NCI-H2227 (cell line): ENCODE measurements at regions not wholly inside any gene's neighbourhood (a gene's known extent, or its start where the extent isn't known, plus 50 kb on each side); places are given as distances from the start of the nearest gene placed in this dataset.
"Not testable (repeated sequence)": the region's sequence is repeated elsewhere in the genome, so short reads cannot be mapped to it uniquely, and the experiment has no call there.

Experiments used
- DNase-seq: peaks from one replicate; lab custom pipeline; 2025; ENCODE audit not compliant: unreplicated experiment; lab: John Stamatoyannopoulos, UW

DNA sequence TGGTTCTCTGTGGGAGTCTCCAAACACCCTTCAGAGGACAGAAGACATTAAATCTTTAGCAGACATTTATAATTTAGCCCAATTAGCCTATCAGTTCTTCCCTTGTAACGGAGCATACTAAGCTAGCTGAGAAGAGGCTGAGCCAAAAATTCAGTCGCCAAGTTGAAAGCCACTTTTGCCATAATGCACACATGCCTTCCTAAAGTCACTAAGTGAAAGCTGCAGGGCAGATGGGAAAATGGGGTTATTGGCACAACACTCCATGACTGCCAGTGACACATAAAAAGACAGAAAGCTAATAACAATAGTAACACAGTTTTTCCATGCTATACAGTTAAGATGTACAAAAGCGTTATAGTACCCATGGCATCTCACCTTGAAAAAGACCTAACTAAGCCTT is 176.2 kb downstream of the DIRAS2 start:
- DNase-seq: no peak

- DNase-seq: no peak
Observed at GRCh38 chr9:90469435-90469834, 173.2 kb downstream of the DIRAS2 start.

GRCh38 chr9:90469865-90470387 is 172.7 kb downstream of the DIRAS2 start:
- no peak for DNase-seq

DNA sequence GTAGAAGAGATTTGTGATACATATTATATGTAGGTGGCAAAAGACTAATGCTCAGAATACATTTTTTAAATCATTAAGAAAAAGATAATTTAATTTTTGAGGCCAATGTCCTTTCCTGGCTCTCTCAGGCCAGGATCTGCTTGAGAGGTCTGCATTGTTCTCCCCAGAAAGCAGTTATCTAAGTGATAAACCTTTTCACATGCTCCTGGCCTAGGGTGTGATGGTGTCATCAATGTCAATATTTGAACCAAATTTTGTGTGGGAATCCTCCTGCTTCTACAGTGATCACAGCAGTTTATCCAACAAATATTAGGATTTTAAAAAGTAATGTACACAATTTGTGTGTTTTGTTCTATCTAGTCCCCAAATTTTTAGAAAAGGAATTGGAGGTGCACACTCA is 166.6 kb downstream of the DIRAS2 start:
- no peak for DNase-seq

- no peak for DNase-seq
Observed at GRCh38 chr9:90477535-90477934, 165.1 kb downstream of the DIRAS2 start.

DNA sequence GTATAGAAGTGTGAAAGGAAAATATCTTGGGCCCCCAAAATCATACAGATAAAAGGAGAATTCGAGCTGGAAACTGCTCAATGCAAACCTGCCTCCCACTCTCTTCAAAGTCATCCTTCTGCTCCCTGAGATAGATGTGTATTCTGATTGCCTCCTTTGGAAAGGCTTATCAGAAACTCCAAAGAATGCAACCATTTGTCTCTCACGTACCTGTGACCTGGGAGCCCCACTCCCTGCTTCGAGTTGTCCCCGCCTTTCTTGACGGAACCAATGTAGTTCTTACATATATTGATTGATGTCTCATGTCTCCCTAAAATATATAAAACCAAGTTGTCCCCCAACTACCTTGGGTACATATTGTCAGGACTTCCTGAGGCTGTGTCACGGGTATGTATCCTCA is 163.8 kb downstream of the DIRAS2 start:
- no peak for DNase-seq

DNA sequence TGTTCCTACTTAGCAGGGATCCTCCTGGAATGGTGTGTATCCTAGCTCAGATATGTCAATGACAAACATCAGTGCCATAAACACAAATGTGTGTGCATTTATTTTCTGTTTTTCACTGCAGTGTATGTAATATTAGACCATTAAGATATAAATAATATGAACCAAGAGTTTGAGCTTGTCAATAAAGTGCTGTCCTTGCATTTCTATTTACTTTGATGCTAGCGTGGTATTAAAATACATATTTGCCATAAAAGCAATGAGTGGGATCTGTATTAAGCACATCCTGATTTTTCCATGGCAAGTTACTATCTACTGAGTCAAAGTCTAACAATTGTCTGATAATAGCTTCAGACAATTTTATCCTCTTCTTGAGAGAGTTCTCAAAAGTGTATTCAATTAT is 157.6 kb downstream of the DIRAS2 start:
- DNase-seq: no peak

DNA sequence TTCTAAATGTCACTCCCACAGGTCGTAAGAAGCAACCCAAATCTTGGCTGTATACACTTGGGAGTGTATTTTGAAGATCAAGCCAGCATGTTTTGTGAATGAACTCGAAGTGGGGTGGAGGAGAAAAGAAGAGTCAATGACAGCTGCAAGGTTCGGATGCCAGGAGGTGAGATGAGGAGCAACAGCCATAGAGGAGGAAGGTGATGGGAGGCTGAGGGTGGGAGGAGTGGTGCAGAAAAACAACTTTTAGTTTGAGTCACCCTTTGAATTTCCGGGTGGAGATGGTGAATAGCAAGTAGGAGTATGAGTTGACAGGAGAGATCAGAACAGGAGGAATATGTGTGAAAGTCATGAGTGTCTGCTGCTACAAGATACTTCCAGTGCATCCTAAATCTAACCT is 153.6 kb downstream of the DIRAS2 start:
- DNase-seq: no peak

DNA sequence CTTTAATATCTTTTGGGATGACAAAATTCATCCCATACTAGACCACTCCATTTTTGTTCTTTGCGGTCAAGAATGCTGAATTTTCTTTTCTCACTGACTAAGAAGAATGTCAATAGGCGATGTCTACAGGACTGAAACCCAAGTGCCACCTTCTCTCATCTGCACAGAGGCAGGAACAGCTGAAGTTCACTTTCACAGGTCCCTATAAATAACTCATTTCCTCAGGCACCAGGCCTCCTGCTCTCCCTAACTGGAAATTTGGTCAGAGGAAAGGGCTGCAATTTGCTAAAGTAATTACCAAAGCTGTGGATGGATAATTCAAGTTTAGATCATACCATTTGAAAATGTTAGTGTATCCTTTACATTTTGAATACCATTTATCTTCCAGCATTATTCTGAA is 142.9 kb downstream of the DIRAS2 start:
- no peak for DNase-seq

DNA sequence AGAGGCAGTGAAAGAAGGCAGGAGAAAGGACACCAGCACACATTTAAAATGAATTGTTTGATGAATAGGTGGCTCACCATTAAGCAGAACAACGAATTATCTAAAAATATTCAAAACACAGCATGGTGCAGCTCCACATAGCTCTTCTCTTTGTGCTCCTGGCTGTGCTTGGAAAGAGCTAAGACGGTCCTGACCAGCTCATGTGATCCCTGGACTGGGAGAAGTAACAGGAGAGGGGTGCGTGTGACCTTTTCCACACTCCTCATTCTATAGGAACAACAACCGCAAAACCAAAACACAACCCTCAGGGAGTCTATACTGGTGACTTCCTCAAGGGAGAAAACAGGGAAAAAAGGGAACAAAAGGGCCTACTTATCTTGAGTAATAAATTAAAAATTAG is 140.5 kb downstream of the DIRAS2 start:
- no peak for DNase-seq

GRCh38 chr9:90504486-90504885 is 138.1 kb downstream of the DIRAS2 start:
- DNase-seq: no peak

GRCh38 chr9:90505695-90506094 is 136.9 kb downstream of the DIRAS2 start:
- no peak for DNase-seq

DNA sequence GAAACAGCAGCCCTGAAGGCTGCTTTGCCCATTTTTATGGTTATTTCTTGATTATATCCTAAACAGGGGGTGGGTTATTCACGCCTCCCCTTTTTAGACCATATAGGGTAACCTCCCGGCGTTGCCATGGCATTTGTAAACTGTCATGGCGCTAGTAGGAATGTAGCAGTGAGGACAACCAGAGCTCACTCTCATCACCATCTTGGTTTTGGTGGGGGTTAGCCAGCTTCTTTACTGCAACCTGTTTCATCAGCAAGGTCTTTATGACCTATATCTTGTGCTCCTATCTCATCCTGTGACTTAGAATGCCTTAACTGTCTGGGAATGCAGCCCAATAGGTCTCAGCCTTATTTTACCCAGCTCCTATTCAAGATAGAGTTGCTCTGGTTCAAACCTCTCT is 136.2 kb downstream of the DIRAS2 start:
- DNase-seq: not testable (repeated sequence)

GRCh38 chr9:90507621-90508020 is 135.0 kb downstream of the DIRAS2 start:
- DNase-seq: no peak

- no peak for DNase-seq
Observed at GRCh38 chr9:90508940-90509339, 133.7 kb downstream of the DIRAS2 start.

DNA sequence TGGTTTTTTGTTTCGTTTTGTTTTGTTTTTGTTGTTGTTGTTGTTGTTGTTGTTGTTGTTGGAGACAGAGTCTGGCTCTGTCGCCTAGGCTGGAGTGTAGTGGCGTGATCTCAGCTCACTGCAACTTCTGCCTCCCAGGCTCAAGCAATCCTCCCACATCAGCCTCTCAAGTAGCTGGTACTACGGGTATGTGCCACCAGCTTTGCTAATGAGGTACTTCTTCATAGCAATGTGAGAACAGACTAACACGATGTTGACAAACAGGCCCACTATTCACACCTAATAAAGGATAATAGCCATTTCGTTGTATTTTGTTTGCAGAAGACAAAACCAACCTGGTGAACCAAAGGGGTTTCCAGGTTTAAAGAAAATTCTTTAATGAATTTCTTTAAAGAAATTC is 130.9 kb downstream of the DIRAS2 start:
- DNase-seq: no peak

GRCh38 chr9:90514877-90515276 is 127.7 kb downstream of the DIRAS2 start:
- no peak for DNase-seq

DNA sequence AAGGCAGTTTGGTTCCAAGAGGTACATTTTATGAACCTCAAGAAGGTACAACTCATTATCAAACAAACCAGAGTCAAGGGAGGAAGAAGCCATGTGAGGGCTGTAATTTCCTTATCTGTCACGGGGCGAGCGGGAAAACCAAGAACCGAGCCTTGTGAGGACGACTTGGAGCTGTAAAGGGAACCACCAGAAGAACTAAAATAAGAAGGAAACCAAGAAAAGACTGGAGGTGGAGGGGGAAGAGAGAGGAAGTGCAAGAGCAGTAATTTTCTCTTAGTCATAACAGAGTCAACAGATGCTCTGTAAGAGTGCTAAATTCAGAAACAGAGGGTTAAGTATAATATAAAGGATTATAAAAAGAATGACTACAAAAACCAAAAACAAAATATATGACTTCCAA is 127.1 kb downstream of the DIRAS2 start:
- no peak for DNase-seq

DNA sequence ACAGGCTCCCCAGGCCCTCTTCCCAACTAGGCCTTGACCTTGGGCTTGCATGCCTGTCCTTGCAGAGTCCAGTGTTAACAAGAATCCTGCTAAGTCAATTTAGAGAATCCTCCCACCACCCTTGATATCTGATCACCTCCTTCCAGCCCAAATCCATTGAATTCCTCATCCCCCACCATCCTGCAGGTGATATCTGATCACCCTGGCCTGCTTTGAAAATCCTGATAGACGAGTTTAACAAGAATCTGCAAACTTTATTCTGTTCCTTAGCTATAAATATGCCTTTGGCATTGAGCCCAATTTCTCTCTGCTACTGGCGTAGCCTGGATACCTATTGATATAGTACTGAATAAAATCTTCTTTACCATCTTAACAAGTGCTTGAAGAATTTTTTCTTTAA is 125.5 kb downstream of the DIRAS2 start:
- DNase-seq: no peak

- DNase-seq: no peak
Observed at GRCh38 chr9:90521811-90522570, 120.6 kb downstream of the DIRAS2 start.

GRCh38 chr9:90523958-90524357 is 118.7 kb downstream of the DIRAS2 start:
- DNase-seq: no peak

- no peak for DNase-seq
Observed at GRCh38 chr9:90526386-90526785, 116.2 kb downstream of the DIRAS2 start.

- not testable (repeated sequence) for DNase-seq
Observed at GRCh38 chr9:90536094-90536493, 106.5 kb downstream of the DIRAS2 start.
